ENCODE measurements at regions not wholly inside any gene's neighbourhood (a gene's known extent, or its start where the extent isn't known, plus 50 kb on each side); places are given as distances from the start of the nearest gene placed in this dataset.
A peak's percentile ranks its signal among the peaks of the same experiment; 100 is the strongest.

DNA sequence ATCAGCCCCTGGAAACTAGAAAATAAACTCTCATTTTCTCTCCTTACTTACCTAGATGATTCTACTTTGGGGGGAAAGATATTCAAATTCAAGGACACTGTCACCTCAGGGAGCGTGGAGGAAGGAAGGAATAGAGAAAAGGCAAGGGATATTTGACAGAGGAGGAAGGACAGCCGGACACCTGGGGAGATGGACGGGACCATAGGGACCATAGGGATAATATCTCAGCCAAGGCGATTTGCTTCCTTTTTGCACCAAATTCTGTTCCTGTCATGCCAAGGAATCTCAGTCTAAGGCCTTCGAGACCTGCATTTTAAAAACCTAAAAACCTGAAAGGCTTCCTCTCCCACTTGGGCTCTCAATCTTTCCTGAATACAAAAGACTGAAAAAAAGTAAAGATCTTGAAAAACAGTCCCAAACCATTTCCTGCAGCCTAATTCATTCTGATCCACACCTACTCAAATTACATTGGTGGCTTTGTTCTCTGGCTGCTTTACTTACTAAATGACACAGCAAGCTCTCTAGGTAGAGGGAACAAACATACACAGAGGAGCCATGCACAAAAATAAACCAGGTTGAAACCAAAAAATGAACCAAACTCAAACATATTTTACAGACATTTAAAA lies 73.9 kb upstream of the SLC24A5 start:
- peaks cover 0 to 4% (median 0%) of the 10 kb centered on the region in 8 donors for H3K9me3 Mint-ChIP-seq
- Histone ChIP-seq H3K36me3 (ENCODE audit: insufficient read depth, low read length) (no peaks in the 10 kb centered on the region), H3K4me1 (ENCODE audit: insufficient read depth, low read length) (no peaks in the 10 kb centered on the region), H3K4me3 (ENCODE audit: low read length in 2 of 2) (no peak overlapping the region), H3K27ac (ENCODE audit: low read depth, low read length) (no peak overlapping the region), H3K9me3 (ENCODE audit: control insufficient read depth in 1 of 2, low read length in 2 of 2) (no peaks in the 10 kb centered on the region), H3K27me3 (ENCODE audit: insufficient read depth, low read length) (no peaks in the 10 kb centered on the region)
- ChIA-PET CTCF (ENCODE audit: partially characterized antibody) (no interaction called here), POLR2A (ENCODE audit: partially characterized antibody) (no interaction called here)
- peaks cover 0 to 2% of the 10 kb centered on the region in 2 donors for H3K27me3 Mint-ChIP-seq
- DNase-seq: no peak
- no peak overlapping the region for H3K27ac Mint-ChIP-seq
- H3K36me3 Mint-ChIP-seq: no peaks in the 10 kb centered on the region
- no peak overlapping the region for H3K4me3 Mint-ChIP-seq
- H3K4me1 Mint-ChIP-seq: no peaks in the 10 kb centered on the region
- intact Hi-C loops (cut with micrococcal nuclease): no loop called here

- H3K9me3 Mint-ChIP-seq: peaks cover 0 to 9% (median 5%) of the 10 kb centered on the region in 8 donors
- intact Hi-C loops (cut with micrococcal nuclease): no loop called here
- H3K4me3 ChIP-seq (ENCODE audit: low read length in 2 of 2): no peak overlapping the region
- no peaks in the 10 kb centered on the region for H3K4me1 ChIP-seq (ENCODE audit: insufficient read depth, low read length)
- H3K27ac Mint-ChIP-seq: no peak overlapping the region
- no peak overlapping the region for H3K27ac ChIP-seq (ENCODE audit: low read depth, low read length)
- ChIA-PET POLR2A (ENCODE audit: partially characterized antibody) (no interaction called here), CTCF (ENCODE audit: partially characterized antibody) (no interaction called here)
- no peaks in the 10 kb centered on the region for H3K27me3 ChIP-seq (ENCODE audit: insufficient read depth, low read length)
- no peak overlapping the region for H3K4me3 Mint-ChIP-seq
- H3K36me3 ChIP-seq (ENCODE audit: insufficient read depth, low read length): no peaks in the 10 kb centered on the region
- no peaks in the 10 kb centered on the region for H3K9me3 ChIP-seq (ENCODE audit: control insufficient read depth in 1 of 2, low read length in 2 of 2)
- no peaks in the 10 kb centered on the region for H3K36me3 Mint-ChIP-seq
- no peak for DNase-seq
- peaks cover 1 to 5% of the 10 kb centered on the region in 2 donors for H3K27me3 Mint-ChIP-seq
- H3K4me1 Mint-ChIP-seq: no peaks in the 10 kb centered on the region
Measured at GRCh38 chr15:48049736-48050135, 71.1 kb upstream of the SLC24A5 start.

- Histone ChIP-seq H3K4me3 (ENCODE audit: low read length in 2 of 2) (no peak overlapping the region), H3K36me3 (ENCODE audit: insufficient read depth, low read length) (peaks cover 4% of the 10 kb centered on the region), H3K27me3 (ENCODE audit: insufficient read depth, low read length) (no peaks in the 10 kb centered on the region), H3K27ac (ENCODE audit: low read depth, low read length) (no peak overlapping the region), H3K4me1 (ENCODE audit: insufficient read depth, low read length) (no peaks in the 10 kb centered on the region), H3K9me3 (ENCODE audit: control insufficient read depth in 1 of 2, low read length in 2 of 2) (no peaks in the 10 kb centered on the region)
- CTCF ChIA-PET (ENCODE audit: partially characterized antibody): no interaction called here
- Mint-ChIP-seq H3K36me3 (no peaks in the 10 kb centered on the region), H3K27me3 (peaks cover 1 to 5% of the 10 kb centered on the region in 2 donors), H3K27ac (no peak overlapping the region), H3K9me3 (peaks cover 2 to 15% (median 6%) of the 10 kb centered on the region in 8 donors), H3K4me3 (no peak overlapping the region), H3K4me1 (peaks cover 0 to 2% (median 0%) of the 10 kb centered on the region in 4 donors)
- no peak for DNase-seq
- intact Hi-C loops (cut with micrococcal nuclease): no loop called here
- POLR2A ChIA-PET (ENCODE audit: partially characterized antibody): no interaction called here
Measured at GRCh38 chr15:48052946-48053345, 67.8 kb upstream of the SLC24A5 start.

GRCh38 chr15:48058371-48058770 lies 62.4 kb upstream of the SLC24A5 start:
- intact Hi-C loops (cut with micrococcal nuclease): no loop called here
- H3K36me3 ChIP-seq (ENCODE audit: insufficient read depth, low read length): peaks cover 4% of the 10 kb centered on the region
- Mint-ChIP-seq H3K4me3 (no peak overlapping the region), H3K27me3 (peaks cover 0 to 4% of the 10 kb centered on the region in 2 donors), H3K9me3 (peaks cover 2 to 15% (median 4%) of the 10 kb centered on the region in 8 donors), H3K4me1 (peaks cover 0 to 4% (median 0%) of the 10 kb centered on the region in 4 donors), H3K27ac (peak overlapping the region in 1 of 7 donors; percentile 7), H3K36me3 (no peaks in the 10 kb centered on the region)
- CTCF ChIA-PET (ENCODE audit: partially characterized antibody): no interaction called here
- H3K4me1 ChIP-seq (ENCODE audit: insufficient read depth, low read length): no peaks in the 10 kb centered on the region
- no peak overlapping the region for H3K4me3 ChIP-seq (ENCODE audit: low read length in 2 of 2)
- H3K27me3 ChIP-seq (ENCODE audit: insufficient read depth, low read length): no peaks in the 10 kb centered on the region
- H3K9me3 ChIP-seq (ENCODE audit: control insufficient read depth in 1 of 2, low read length in 2 of 2): no peaks in the 10 kb centered on the region
- POLR2A ChIA-PET (ENCODE audit: partially characterized antibody): no interaction called here
- no peak for DNase-seq
- H3K27ac ChIP-seq (ENCODE audit: low read depth, low read length): no peak overlapping the region

DNA sequence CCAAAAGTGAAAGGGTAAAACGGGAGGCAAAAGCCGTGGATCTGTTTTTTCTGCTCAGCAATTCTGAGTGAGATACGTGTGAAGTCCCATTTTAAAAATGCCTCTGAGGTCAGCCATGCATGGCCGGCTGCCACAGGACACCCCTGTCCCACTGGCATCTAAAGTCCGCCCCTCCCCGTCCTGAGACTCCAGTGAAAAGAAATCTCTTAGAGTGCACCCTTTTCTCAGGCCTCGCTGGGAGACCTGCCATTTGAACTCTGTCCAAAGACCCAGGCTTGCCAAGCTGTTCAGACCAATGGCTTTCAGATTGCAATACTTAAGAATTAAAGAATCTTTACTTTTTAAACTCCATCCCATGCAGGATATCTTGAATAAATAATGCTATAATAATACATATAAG lies 61.0 kb upstream of the SLC24A5 start:
- ChIA-PET CTCF (ENCODE audit: partially characterized antibody) (no interaction called here), POLR2A (ENCODE audit: partially characterized antibody) (no interaction called here)
- H3K4me3 Mint-ChIP-seq: no peak overlapping the region
- Histone ChIP-seq H3K36me3 (ENCODE audit: insufficient read depth, low read length) (peaks cover 4% of the 10 kb centered on the region), H3K4me1 (ENCODE audit: insufficient read depth, low read length) (no peaks in the 10 kb centered on the region), H3K9me3 (ENCODE audit: control insufficient read depth in 1 of 2, low read length in 2 of 2) (no peaks in the 10 kb centered on the region), H3K27me3 (ENCODE audit: insufficient read depth, low read length) (no peaks in the 10 kb centered on the region), H3K27ac (ENCODE audit: low read depth, low read length) (no peak overlapping the region), H3K4me3 (ENCODE audit: low read length in 2 of 2) (no peak overlapping the region)
- intact Hi-C loops (cut with micrococcal nuclease): no loop called here
- peaks cover 0 to 4% of the 10 kb centered on the region in 2 donors for H3K27me3 Mint-ChIP-seq
- no peak for DNase-seq
- no peaks in the 10 kb centered on the region for H3K36me3 Mint-ChIP-seq
- H3K9me3 Mint-ChIP-seq: peaks cover 0 to 6% (median 1%) of the 10 kb centered on the region in 8 donors
- no peak overlapping the region for H3K27ac Mint-ChIP-seq
- peaks cover 0 to 4% (median 0%) of the 10 kb centered on the region in 4 donors for H3K4me1 Mint-ChIP-seq

- H3K27ac ChIP-seq (ENCODE audit: low read depth, low read length): no peak overlapping the region
- peaks cover 0 to 2% (median under 1%) of the 10 kb centered on the region in 8 donors for H3K9me3 Mint-ChIP-seq
- no peaks in the 10 kb centered on the region for H3K36me3 Mint-ChIP-seq
- ChIA-PET POLR2A (ENCODE audit: partially characterized antibody) (no interaction called here), CTCF (ENCODE audit: partially characterized antibody) (no interaction called here)
- H3K9me3 ChIP-seq (ENCODE audit: control insufficient read depth in 1 of 2, low read length in 2 of 2): no peaks in the 10 kb centered on the region
- no peaks in the 10 kb centered on the region for H3K4me1 ChIP-seq (ENCODE audit: insufficient read depth, low read length)
- H3K27me3 Mint-ChIP-seq: peaks cover 0 to 4% of the 10 kb centered on the region in 2 donors
- H3K4me3 Mint-ChIP-seq: no peak overlapping the region
- no peak for DNase-seq
- H3K4me3 ChIP-seq (ENCODE audit: low read length in 2 of 2): no peak overlapping the region
- peaks cover 0 to 4% (median 0%) of the 10 kb centered on the region in 4 donors for H3K4me1 Mint-ChIP-seq
- H3K36me3 ChIP-seq (ENCODE audit: insufficient read depth, low read length): peaks cover 4% of the 10 kb centered on the region
- H3K27ac Mint-ChIP-seq: no peak overlapping the region
- no peaks in the 10 kb centered on the region for H3K27me3 ChIP-seq (ENCODE audit: insufficient read depth, low read length)
- intact Hi-C loops (cut with micrococcal nuclease): no loop called here
Measured at GRCh38 chr15:48060396-48060795, 60.4 kb upstream of the SLC24A5 start.

DNA sequence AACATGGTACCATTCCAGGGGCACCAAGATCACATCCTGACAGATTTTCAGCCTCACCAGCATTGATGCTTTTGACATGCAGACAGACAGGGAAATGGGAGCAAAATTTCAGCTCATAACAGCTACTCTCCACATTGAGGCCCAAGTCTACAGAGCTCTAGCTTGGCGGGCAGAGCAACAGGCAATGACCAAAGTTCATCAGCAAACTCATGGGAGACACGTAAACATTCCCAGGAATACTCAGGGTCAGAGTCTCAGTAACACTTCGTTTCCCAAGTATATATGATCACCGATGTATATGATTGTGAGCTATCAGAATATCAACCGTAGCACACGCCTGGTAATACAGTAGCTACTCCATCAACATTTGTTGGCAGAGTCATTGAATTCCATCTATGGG lies 59.2 kb upstream of the SLC24A5 start:
- H3K27me3 ChIP-seq (ENCODE audit: insufficient read depth, low read length): no peaks in the 10 kb centered on the region
- Mint-ChIP-seq H3K27me3 (peaks cover under 1 to 4% of the 10 kb centered on the region in 2 donors), H3K4me1 (peaks cover 0 to 4% (median 0%) of the 10 kb centered on the region in 4 donors), H3K4me3 (no peak overlapping the region), H3K27ac (no peak overlapping the region), H3K9me3 (no peaks in the 10 kb centered on the region), H3K36me3 (no peaks in the 10 kb centered on the region)
- no peak overlapping the region for H3K4me3 ChIP-seq (ENCODE audit: low read length in 2 of 2)
- peaks cover 4% of the 10 kb centered on the region for H3K36me3 ChIP-seq (ENCODE audit: insufficient read depth, low read length)
- CTCF ChIA-PET (ENCODE audit: partially characterized antibody): no interaction called here
- H3K27ac ChIP-seq (ENCODE audit: low read depth, low read length): no peak overlapping the region
- H3K4me1 ChIP-seq (ENCODE audit: insufficient read depth, low read length): no peaks in the 10 kb centered on the region
- no peaks in the 10 kb centered on the region for H3K9me3 ChIP-seq (ENCODE audit: control insufficient read depth in 1 of 2, low read length in 2 of 2)
- DNase-seq: no peak
- intact Hi-C loops (cut with micrococcal nuclease): no loop called here
- POLR2A ChIA-PET (ENCODE audit: partially characterized antibody): no interaction called here
